ENCODE measurements at regions not wholly inside any gene's neighbourhood (a gene's known extent, or its start where the extent isn't known, plus 50 kb on each side); places are given as distances from the start of the nearest gene placed in this dataset.

DNA sequence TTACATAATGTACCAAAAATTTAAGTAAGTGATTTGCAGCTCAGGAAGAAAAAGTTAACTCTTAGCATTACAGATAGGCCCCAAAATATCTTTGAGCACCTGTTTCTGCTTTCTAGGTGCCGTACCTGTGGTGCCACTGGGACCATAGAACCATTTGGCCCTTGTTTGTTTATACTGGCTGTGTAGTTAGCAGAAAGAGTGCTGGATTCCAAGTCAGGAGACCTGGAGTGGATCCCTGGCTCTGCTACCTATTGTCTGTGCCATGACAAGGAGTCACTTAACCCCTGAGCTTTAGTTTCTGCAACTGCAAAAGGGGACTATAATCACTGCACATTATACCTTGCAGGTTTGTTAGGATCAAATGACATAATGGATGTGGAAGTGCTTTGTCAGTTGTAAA is 137.8 kb upstream of the GPR101 start:
- BruUV-seq (replicated peaks): no TSS peak
- Histone ChIP-seq H3K9me3 (ENCODE audit: low read depth, low read length, poor library complexity, severe bottlenecking) (no peaks in the 10 kb centered on the region), H3K27me3 (replicated peaks; ENCODE audit: insufficient read depth, low read depth, low read length, poor library complexity) (no peaks in the 10 kb centered on the region), H3K4me3 (ENCODE audit: low read depth, low read length, poor library complexity, severe bottlenecking) (no peak overlapping the region), H3K4me1 (ENCODE audit: insufficient read depth, low read length, poor library complexity, severe bottlenecking) (no peaks in the 10 kb centered on the region), H3K36me3 (ENCODE audit: insufficient read depth, low read length, poor library complexity, severe bottlenecking) (no peaks in the 10 kb centered on the region), H3K27ac (ENCODE audit: low read depth, low read length, poor library complexity, severe bottlenecking) (no peak overlapping the region)
- ChIA-PET POLR2A (ENCODE audit: low non-redundant PET) (no interaction called here), CTCF (no interaction called here)
- DNase-seq (ENCODE audit: low spot score): no peak
- TF ChIP-seq EZH2 (IDR thresholded peaks at IDR 0.05; ENCODE audit: borderline replicate concordance, low read depth, low read length, poor library complexity, severe bottlenecking) (no peak), CTCF (conservative IDR thresholded peaks at IDR 0.05; ENCODE audit: low read depth, low read length) (no peak)
- intact Hi-C loops (cut with micrococcal nuclease; ENCODE audit: unreplicated experiment): no loop called here

- Histone ChIP-seq H3K27me3 (replicated peaks; ENCODE audit: insufficient read depth, low read depth, low read length, poor library complexity) (no peaks in the 10 kb centered on the region), H3K4me3 (ENCODE audit: low read depth, low read length, poor library complexity, severe bottlenecking) (no peak overlapping the region), H3K4me1 (ENCODE audit: insufficient read depth, low read length, poor library complexity, severe bottlenecking) (no peaks in the 10 kb centered on the region), H3K27ac (ENCODE audit: low read depth, low read length, poor library complexity, severe bottlenecking) (no peak overlapping the region), H3K36me3 (ENCODE audit: insufficient read depth, low read length, poor library complexity, severe bottlenecking) (no peaks in the 10 kb centered on the region), H3K9me3 (ENCODE audit: low read depth, low read length, poor library complexity, severe bottlenecking) (no peaks in the 10 kb centered on the region)
- DNase-seq (ENCODE audit: low spot score): peak; percentile 37
- ChIA-PET POLR2A (ENCODE audit: low non-redundant PET) (no interaction called here), CTCF (interaction anchor here (0.5 kb wide), 1 partner anchor 36 kb away, joined by 8 read pairs; no protein-coding TSS in a partner anchor)
- no TSS peak for BruUV-seq (replicated peaks)
- intact Hi-C loops (cut with micrococcal nuclease; ENCODE audit: unreplicated experiment): no loop called here
- TF ChIP-seq EZH2 (IDR thresholded peaks at IDR 0.05; ENCODE audit: borderline replicate concordance, low read depth, low read length, poor library complexity, severe bottlenecking) (no peak), CTCF (conservative IDR thresholded peaks at IDR 0.05; ENCODE audit: low read depth, low read length) (peak; percentile 77)
Observed at GRCh38 chrX:137166591-137166990, 132.8 kb upstream of the GPR101 start.

- POLR2A ChIA-PET (ENCODE audit: low non-redundant PET): no interaction called here
- TF ChIP-seq CTCF (conservative IDR thresholded peaks at IDR 0.05; ENCODE audit: low read depth, low read length): no peak
- intact Hi-C loops (cut with micrococcal nuclease; ENCODE audit: unreplicated experiment): no loop called here
- BruUV-seq (replicated peaks): no TSS peak
- Histone ChIP-seq H3K27ac (ENCODE audit: low read depth, low read length, poor library complexity, severe bottlenecking) (no peak overlapping the region), H3K36me3 (ENCODE audit: insufficient read depth, low read length, poor library complexity, severe bottlenecking) (no peaks in the 10 kb centered on the region), H3K4me1 (ENCODE audit: insufficient read depth, low read length, poor library complexity, severe bottlenecking) (no peaks in the 10 kb centered on the region), H3K4me3 (ENCODE audit: low read depth, low read length, poor library complexity, severe bottlenecking) (no peak overlapping the region), H3K9me3 (ENCODE audit: low read depth, low read length, poor library complexity, severe bottlenecking) (no peaks in the 10 kb centered on the region), H3K27me3 (replicated peaks; ENCODE audit: insufficient read depth, low read depth, low read length, poor library complexity) (no peaks in the 10 kb centered on the region)
- CTCF ChIA-PET: no interaction called here
- no peak for DNase-seq (ENCODE audit: low spot score)
Observed at GRCh38 chrX:137164329-137164728, 130.5 kb upstream of the GPR101 start.

All from A673 (cell line).